ENCODE measurements at regions not wholly inside any gene's neighbourhood (a gene's known extent, or its start where the extent isn't known, plus 50 kb on each side); places are given as distances from the start of the nearest gene placed in this dataset.

DNA sequence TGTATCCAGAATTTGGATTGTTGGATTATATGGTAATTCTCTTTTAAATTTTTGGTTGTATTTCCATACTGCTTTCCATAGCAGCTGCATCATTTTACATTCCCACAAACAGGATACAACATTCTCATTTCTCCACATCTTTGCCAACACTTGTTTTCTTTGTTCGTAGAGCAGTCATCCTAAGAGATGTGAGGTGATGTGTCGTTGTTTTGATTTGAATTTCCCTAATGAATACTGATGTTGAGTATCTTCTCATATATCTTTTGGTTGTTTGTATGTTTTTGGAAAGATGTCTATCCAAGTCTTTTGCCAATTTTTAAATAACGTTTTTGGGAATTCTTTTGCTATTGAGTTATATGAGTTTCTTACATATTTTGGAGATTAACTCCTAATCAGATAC, 93.6 kb downstream of the GMNC start:
- Histone ChIP-seq H4K20me1 (replicated peaks; ENCODE audit: control insufficient read depth, extremely low read depth, insufficient read depth, low read length) (no peaks in the 10 kb centered on the region), H2AFZ (ENCODE audit: low read depth, low read length) (no peak overlapping the region), H3K4me1 (ENCODE audit: control insufficient read depth, extremely low read depth, insufficient read depth, low read length) (no peaks in the 10 kb centered on the region), H3K9ac (replicated peaks; ENCODE audit: extremely low read depth, insufficient read depth, low read length) (no peak overlapping the region), H3K79me2 (ENCODE audit: control insufficient read depth, insufficient read depth, low read length) (no peaks in the 10 kb centered on the region), H3K36me3 (ENCODE audit: control insufficient read depth in 2 of 2, extremely low read depth in 1 of 2, insufficient read depth in 2 of 2, low read length in 2 of 2) (no peaks in the 10 kb centered on the region), H3K9me3 (replicated peaks; ENCODE audit: control insufficient read depth, insufficient read depth, low read length) (no peaks in the 10 kb centered on the region), H3K4me2 (ENCODE audit: insufficient read depth, low read length) (no peak overlapping the region), H3K4me3 (replicated peaks in 1 of 3; ENCODE audit: insufficient read depth in 1 of 3, low read depth in 1 of 3, low read length in 3 of 3) (no peak overlapping the region), H3K9me1 (replicated peaks; ENCODE audit: control insufficient read depth, extremely low read depth, insufficient read depth, low read length) (no peaks in the 10 kb centered on the region), H3K27me3 (ENCODE audit: control insufficient read depth in 2 of 2, insufficient read depth in 2 of 2, low read length in 2 of 2) (no peaks in the 10 kb centered on the region), H3K27ac (ENCODE audit: insufficient read depth, low read depth, low read length) (no peak overlapping the region)
- intact Hi-C loops (cut with micrococcal nuclease) (no loop called here), dilution Hi-C loops (cut with MboI; ENCODE audit: extremely low pct_ligation_motif_present, low sequenced_read_pairs) (no loop called here)
- FAIRE-seq = no peak
- DNase-seq (ENCODE audit: low read depth, low spot score) = no peak
- ChIA-PET CTCF (no interaction called here), POLR2A (no interaction called here)
- TF ChIP-seq, protein P1, sequence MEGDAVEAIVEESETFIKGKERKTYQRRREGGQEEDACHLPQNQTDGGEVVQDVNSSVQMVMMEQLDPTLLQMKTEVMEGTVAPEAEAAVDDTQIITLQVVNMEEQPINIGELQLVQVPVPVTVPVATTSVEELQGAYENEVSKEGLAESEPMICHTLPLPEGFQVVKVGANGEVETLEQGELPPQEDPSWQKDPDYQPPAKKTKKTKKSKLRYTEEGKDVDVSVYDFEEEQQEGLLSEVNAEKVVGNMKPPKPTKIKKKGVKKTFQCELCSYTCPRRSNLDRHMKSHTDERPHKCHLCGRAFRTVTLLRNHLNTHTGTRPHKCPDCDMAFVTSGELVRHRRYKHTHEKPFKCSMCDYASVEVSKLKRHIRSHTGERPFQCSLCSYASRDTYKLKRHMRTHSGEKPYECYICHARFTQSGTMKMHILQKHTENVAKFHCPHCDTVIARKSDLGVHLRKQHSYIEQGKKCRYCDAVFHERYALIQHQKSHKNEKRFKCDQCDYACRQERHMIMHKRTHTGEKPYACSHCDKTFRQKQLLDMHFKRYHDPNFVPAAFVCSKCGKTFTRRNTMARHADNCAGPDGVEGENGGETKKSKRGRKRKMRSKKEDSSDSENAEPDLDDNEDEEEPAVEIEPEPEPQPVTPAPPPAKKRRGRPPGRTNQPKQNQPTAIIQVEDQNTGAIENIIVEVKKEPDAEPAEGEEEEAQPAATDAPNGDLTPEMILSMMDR (IDR thresholded peaks at IDR 0.05; ENCODE audit: extremely low read depth in 1 of 2, insufficient read depth in 1 of 2, low read depth in 1 of 2, low read length in 2 of 2) = no peak
- TF ChIP-seq MYC (IDR thresholded peaks at IDR 0.05; ENCODE audit: low read depth, low read length) = no peak
- no peak for TF ChIP-seq FOS (IDR thresholded peaks at IDR 0.05; ENCODE audit: borderline replicate concordance, insufficient read depth, low read length)
- TF ChIP-seq JUN (IDR thresholded peaks at IDR 0.05; ENCODE audit: borderline replicate concordance, insufficient read depth, insufficient read length, low read depth) = no peak
- TF ChIP-seq, protein P2, sequence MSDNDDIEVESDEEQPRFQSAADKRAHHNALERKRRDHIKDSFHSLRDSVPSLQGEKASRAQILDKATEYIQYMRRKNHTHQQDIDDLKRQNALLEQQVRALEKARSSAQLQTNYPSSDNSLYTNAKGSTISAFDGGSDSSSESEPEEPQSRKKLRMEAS (IDR thresholded peaks at IDR 0.05; ENCODE audit: insufficient read depth, insufficient read length) = no peak
- no peak for TF ChIP-seq EZH2 (IDR thresholded peaks at IDR 0.05; ENCODE audit: borderline replicate concordance, low read depth, low read length, severe bottlenecking)
- TF ChIP-seq GATA2 (IDR thresholded peaks at IDR 0.05; ENCODE audit: insufficient read depth, insufficient read length, low read depth, low read length) = no peak
- no peak for TF ChIP-seq POLR2A (IDR thresholded peaks at IDR 0.05; ENCODE audit: low read depth, low read length)
- TF ChIP-seq POLR2AphosphoS5 (IDR thresholded peaks at IDR 0.05; ENCODE audit: insufficient read depth, low read depth, low read length) = no peak
- BruUV-seq (replicated peaks) = no TSS peak
